Fibroblast of mammary gland (primary cell): ENCODE measurements at regions not wholly inside any gene's neighbourhood (a gene's known extent, or its start where the extent isn't known, plus 50 kb on each side); places are given as distances from the start of the nearest gene placed in this dataset.

Source experiments
- DNase-seq: peaks from one replicate; pipeline ENCODE4 v3.0.0-alpha.2; 2010; ENCODE audit warnings: low read depth
- H3K4me3 ChIP-seq: 2 replicates; pipeline ENCODE4 v1.5.1; 2011; ENCODE audit warnings: low read depth, mild to moderate bottlenecking, low read length, moderate library complexity; ENCODE audit not compliant: control insufficient read depth
- CTCF ChIP-seq: conservative IDR thresholded peaks from 2 replicates; pipeline ENCODE4 v1.5.1; 2011; ENCODE audit warnings: low read depth, low read length, inconsistent platforms; ENCODE audit not compliant: control insufficient read depth, insufficient read depth

GRCh38 chr15:66937588-66937987, 127.8 kb upstream of the SMAD3 start:
- no peak overlapping the region for H3K4me3 ChIP-seq
- no peak for TF ChIP-seq CTCF

GRCh38 chr15:66938114-66938830, 127.1 kb upstream of the SMAD3 start:
- DNase-seq: no peak
- TF ChIP-seq CTCF: no peak

More at GRCh38 chr15:66937588-66937987, 127.8 kb upstream of the SMAD3 start:
- no peak for DNase-seq

GRCh38 chr15:66939016-66939415, 126.4 kb upstream of the SMAD3 start:
- DNase-seq: no peak
- TF ChIP-seq CTCF: no peak
- H3K4me3 ChIP-seq: no peak overlapping the region

More at GRCh38 chr15:66938114-66938830, 127.1 kb upstream of the SMAD3 start:
- no peak overlapping the region for H3K4me3 ChIP-seq

GRCh38 chr15:66939451-66940023, 125.9 kb upstream of the SMAD3 start:
- H3K4me3 ChIP-seq: no peak overlapping the region
- no peak for TF ChIP-seq CTCF
- DNase-seq: no peak

GRCh38 chr15:66940368-66940767, 125.0 kb upstream of the SMAD3 start:
- no peak for TF ChIP-seq CTCF
- peak; percentile 69 for DNase-seq

GRCh38 chr15:66941108-66941711, 124.2 kb upstream of the SMAD3 start:
- peak; percentile 24 for DNase-seq
- TF ChIP-seq CTCF: no peak
- no peak overlapping the region for H3K4me3 ChIP-seq

More at GRCh38 chr15:66940368-66940767, 125.0 kb upstream of the SMAD3 start:
- no peak overlapping the region for H3K4me3 ChIP-seq
